GM12878 (cell line): ENCODE measurements at regions not wholly inside any gene's neighbourhood (a gene's known extent, or its start where the extent isn't known, plus 50 kb on each side); places are given as distances from the start of the nearest gene placed in this dataset.
A peak's percentile ranks its signal among the peaks of the same experiment; 100 is the strongest.

ENCODE experiments used
- ATAC-seq: fragments of 200-7000 bp; cut with Tn5 transposase; 3 replicates; pipeline ENCODE4 v1.9.1; 2020; ENCODE audit warnings: mild to moderate bottlenecking, moderate library complexity
- BruUV-seq: library from RNA; stranded (reverse); fragments of 400-500 nt; replicated peaks from 2 replicates; lab custom pipeline; 2021; lab: Mats Ljungman, UMichigan
- CTCF ChIA-PET: fragments of 300-600 bp; sonication (Branson Sonifier 250); formaldehyde crosslinking; extraction: SDS; loops from one replicate; lab custom pipeline; 2021; ENCODE audit warnings: inconsistent platforms; lab: Yijun Ruan, JAX
- POLR2A ChIA-PET: fragments of 350-600 bp; formaldehyde crosslinking; extraction: SDS; loops from one replicate; lab custom pipeline; 2021; ENCODE audit warnings: inconsistent platforms; lab: Charles Lee
- RAD21 ChIA-PET: fragments of 300-600 bp; sonication (Branson Sonifier 250); formaldehyde crosslinking; loops from one replicate; lab custom pipeline; 2023; ENCODE audit warnings: antibody characterized with exemption; ENCODE audit not compliant: unreplicated experiment; lab: Charles Lee
- SMC1A ChIA-PET: fragments of 300-600 bp; sonication (Branson Sonifier 250); formaldehyde crosslinking; loops from one replicate; lab custom pipeline; 2023; ENCODE audit not compliant: unreplicated experiment, uncharacterized antibody; lab: Charles Lee
- DNase-seq: peaks from one replicate; pipeline ENCODE4 v3.0.0-alpha.2; 2011; ENCODE audit warnings: low read depth, low spot score
- FAIRE-seq: peaks from 3 replicates; lab custom pipeline; 2011; peaks lifted over from hg19 to GRCh38; lab: Jason Lieb, UNC
- H2AFZ ChIP-seq: 2 replicates; pipeline ENCODE4 v1.6.0; 2011; ENCODE audit warnings: low read depth, low read length, control low read depth; ENCODE audit not compliant: control insufficient read depth
- H3K27ac ChIP-seq: 2 replicates; pipeline ENCODE4 v1.5.1; 2011; ENCODE audit warnings: control low read depth; ENCODE audit not compliant: control insufficient read depth, insufficient read depth
- H3K27me3 ChIP-seq, 2 experiments: replicated peaks in 1 of 2; 2 replicates each; pipeline versions ENCODE4 v1.6.0 to v1.6.1; 2011; ENCODE audit warnings: low read length in 1 of 2; ENCODE audit not compliant: control insufficient read depth in 2 of 2, insufficient read depth in 2 of 2
- H3K36me3 ChIP-seq, 2 experiments: 2 replicates each; pipeline ENCODE4 v1.5.1; 2011; ENCODE audit warnings: low read length in 1 of 2; ENCODE audit not compliant: control insufficient read depth in 2 of 2, insufficient read depth in 2 of 2
- H3K4me1 ChIP-seq: 2 replicates; pipeline ENCODE4 v1.6.1; 2011; ENCODE audit warnings: mild to moderate bottlenecking, low read length, moderate library complexity, mixed read lengths; ENCODE audit not compliant: control insufficient read depth, insufficient read depth
- H3K4me2 ChIP-seq: 2 replicates; pipeline ENCODE4 v1.6.0; 2011; ENCODE audit warnings: control low read depth; ENCODE audit not compliant: control insufficient read depth, insufficient read depth
- H3K4me3 ChIP-seq: fragments of 200-600 bp; sonication (generic); 2 replicates; pipeline ENCODE4 v1.5.1; 2016
- H3K79me2 ChIP-seq: 2 replicates; pipeline ENCODE4 v1.6.0; 2011; ENCODE audit warnings: low read length; ENCODE audit not compliant: control insufficient read depth, insufficient read depth
- H3K9ac ChIP-seq: 2 replicates; pipeline ENCODE4 v1.8.0; 2011; ENCODE audit warnings: low read length, control low read depth, mixed read lengths; ENCODE audit not compliant: control insufficient read depth, insufficient read depth
- H3K9me3 ChIP-seq: replicated peaks from 3 replicates; pipeline ENCODE4 v1.5.1; 2011; ENCODE audit warnings: mild to moderate bottlenecking, low read length; ENCODE audit not compliant: control insufficient read depth, insufficient read depth
- H4K20me1 ChIP-seq: 2 replicates; pipeline ENCODE4 v1.6.0; 2011; ENCODE audit not compliant: control insufficient read depth, insufficient read depth
- CHD1 ChIP-seq: IDR thresholded peaks from 2 replicates; pipeline ENCODE4 v1.6.1; 2012; ENCODE audit warnings: low read depth, low read length, improper control_type of control experiment
- EED ChIP-seq: sonication (generic); IDR thresholded peaks from 2 replicates; pipeline ENCODE4 v1.6.1; 2016; ENCODE audit warnings: antibody characterized with exemption, low read depth
- HCFC1 ChIP-seq: fragments of 150-350 bp; IDR thresholded peaks from 2 replicates; pipeline ENCODE4 v1.6.1; 2014; ENCODE audit warnings: low read length
- IRF4 ChIP-seq: IDR thresholded peaks from 2 replicates; pipeline ENCODE4 v1.6.1; 2011; ENCODE audit warnings: low read depth, low read length
- MEF2A ChIP-seq: IDR thresholded peaks from 2 replicates; pipeline ENCODE4 v1.6.1; 2011; ENCODE audit warnings: low read depth, mild to moderate bottlenecking, low read length, moderate library complexity; ENCODE audit not compliant: insufficient read depth
- MTA3 ChIP-seq: IDR thresholded peaks from 2 replicates; pipeline ENCODE4 v1.6.1; 2012; ENCODE audit warnings: low read length, inconsistent platforms, borderline replicate concordance
- MYB ChIP-seq: fragments of 150-350 bp; IDR thresholded peaks from 2 replicates; pipeline ENCODE4 v1.6.1; 2014; ENCODE audit warnings: mild to moderate bottlenecking, low read depth, low read length, borderline replicate concordance
- POLR2AphosphoS5 ChIP-seq: IDR thresholded peaks from 2 replicates; pipeline ENCODE4 v1.6.1; 2011; ENCODE audit warnings: mild to moderate bottlenecking, low read length, inconsistent platforms
- RFX5 ChIP-seq: IDR thresholded peaks from 2 replicates; pipeline ENCODE4 v1.6.1; 2011; ENCODE audit warnings: low read depth, low read length, improper control_type of control experiment
- RUNX3 ChIP-seq: IDR thresholded peaks from 2 replicates; pipeline ENCODE4 v1.6.1; 2012; ENCODE audit warnings: low read length, inconsistent platforms
- SUZ12 ChIP-seq: fragments of 200-600 bp; sonication (generic); IDR thresholded peaks from one replicate; pipeline ENCODE4 v1.6.1; 2018; ENCODE audit warnings: antibody characterized with exemption, mild to moderate bottlenecking; ENCODE audit not compliant: unreplicated experiment
- ZNF217 ChIP-seq: fragments of 450-650 bp; IDR thresholded peaks from 2 replicates; pipeline ENCODE4 v1.6.1; 2017; ENCODE audit warnings: antibody characterized with exemption, mild to moderate bottlenecking
- WGBS: methylation state at CpG from one replicate; pipeline ENCODE4 v1.1.6; 2016; ENCODE audit warnings: low lambda C conversion rate; ENCODE audit not compliant: insufficient replicate concordance, insufficient coverage; ENCODE audit errors: missing lambda C conversion rate; 5-methylcytosine and 5-hydroxymethylcytosine counted together
- in situ Hi-C: fragments of 300-500 bp; cut with MboI; formaldehyde crosslinking; loops from 9 replicates; pipeline ENCODE4 v1.14.3; 2018; ENCODE audit warnings: mixed read lengths
- intact Hi-C: fragments of 100-400 bp; cut with micrococcal nuclease; formaldehyde crosslinking; loops from one replicate; pipeline ENCODE4 v1.14.2; 2022; ENCODE audit not compliant: unreplicated experiment
- TF ChIP-seq, protein P1 (sequence below): fragments of 150-350 bp; IDR thresholded peaks from 2 replicates; pipeline ENCODE4 v1.6.1; 2016; ENCODE audit warnings: low read depth, low read length
- TF ChIP-seq, protein P2 (sequence below): IDR thresholded peaks from 2 replicates; pipeline ENCODE4 v1.6.1; 2011; ENCODE audit warnings: low read depth, low read length, improper control_type of control experiment, borderline replicate concordance
- TF ChIP-seq, protein P3 (sequence below): fragments of 450-650 bp; IDR thresholded peaks from 2 replicates; pipeline ENCODE4 v1.6.1; 2017; ENCODE audit warnings: mild to moderate bottlenecking
- TF ChIP-seq, protein P4 (sequence below), 3 experiments: IDR thresholded peaks in 2 of 3; conservative IDR thresholded peaks in 1 of 3; 2 replicates each; pipeline ENCODE4 v1.5.1; 2011; ENCODE audit warnings: low read depth in 3 of 3, low read length in 3 of 3, mild to moderate bottlenecking in 3 of 3, control low read depth in 2 of 3, moderate library complexity in 2 of 3, inconsistent platforms in 1 of 3, mixed read lengths in 1 of 3; ENCODE audit not compliant: control insufficient read depth in 2 of 3, insufficient read depth in 1 of 3; ENCODE audit errors: extremely low read depth in 1 of 3

DNA sequence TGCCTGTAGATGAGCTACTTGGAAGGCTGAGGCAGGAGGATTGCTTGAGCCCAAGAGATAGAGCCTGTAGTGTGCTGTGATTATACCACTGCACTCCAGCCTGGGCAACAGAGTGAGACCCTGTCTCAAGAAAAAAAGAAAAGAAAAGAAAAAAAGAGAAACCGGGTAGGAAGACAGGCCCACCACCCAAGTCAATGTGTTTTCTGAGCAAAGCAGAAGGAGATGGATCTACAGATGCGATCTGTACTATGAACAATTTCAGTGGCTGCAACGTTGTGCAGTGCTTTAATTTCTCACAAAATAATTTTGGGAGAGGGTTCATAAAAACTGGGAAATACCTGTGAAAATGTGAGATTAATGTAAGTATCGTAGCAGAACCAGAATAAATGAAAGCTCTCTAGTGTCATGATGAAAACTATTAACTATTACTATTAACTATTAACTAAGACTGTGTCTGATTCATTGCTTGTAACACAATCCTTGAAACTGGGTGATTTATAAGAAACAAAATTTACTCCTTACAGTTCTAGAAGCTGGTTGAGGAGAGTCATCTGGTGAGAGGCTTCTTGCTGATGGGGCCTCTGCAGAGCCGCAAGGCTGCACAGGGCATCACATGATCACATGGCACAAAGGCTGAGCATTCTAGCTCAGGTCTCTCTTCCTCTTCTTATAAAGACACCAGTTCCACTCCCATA is 233.1 kb upstream of the ZNF217 start:
- peak overlapping the region; percentile 45 for H2AFZ ChIP-seq
- no peaks in the 10 kb centered on the region for H3K27me3 ChIP-seq
- H3K79me2 ChIP-seq, result no peaks in the 10 kb centered on the region
- FAIRE-seq, result peak; percentile 83
- no peaks in the 10 kb centered on the region for H3K36me3 ChIP-seq
- CTCF ChIA-PET, result interaction anchor here (0.9 to 1.4 kb wide), 5 partner anchors 9 to 207 kb away, joined by 3 to 6 read pairs (median 5); no protein-coding TSS in a partner anchor
- BruUV-seq, result no TSS peak
- H4K20me1 ChIP-seq, result no peaks in the 10 kb centered on the region
- SMC1A ChIA-PET, result interaction anchor here (0.8 to 3.1 kb wide), 20 partner anchors 9 to 176 kb away, joined by 3 to 21 read pairs (median 4); no protein-coding TSS in a partner anchor
- no peaks in the 10 kb centered on the region; the same call in 2 of the 3 replicates for H3K9me3 ChIP-seq
- no peak overlapping the region for H3K4me3 ChIP-seq
- H3K9ac ChIP-seq, result no peak overlapping the region
- WGBS, result 55% methylated on average over 5 of the region's 5 CpGs
- H3K4me1 ChIP-seq, result peaks cover 31% of the 10 kb centered on the region
- RAD21 ChIA-PET, result interaction anchor here (0.9 to 4.2 kb wide), 15 partner anchors 9 to 217 kb away, joined by 3 to 27 read pairs (median 7); no protein-coding TSS in a partner anchor
- peak; percentile 90 for ATAC-seq
- POLR2A ChIA-PET, result interaction anchor here (0.5 to 1.9 kb wide), 5 partner anchors 8 to 90 kb away, joined by 3 to 6 read pairs (median 4); no protein-coding TSS in a partner anchor
- H3K27ac ChIP-seq, result peak overlapping the region; percentile 39; the same call in 1 of the 2 replicates
- in situ Hi-C loops (no loop called here), intact Hi-C loops (no loop called here)
- H3K4me2 ChIP-seq, result peak overlapping the region; percentile 50; the same call in 1 of the 2 replicates
- DNase-seq, result no peak
- TF ChIP-seq HCFC1 (no peak), SUZ12 (no peak), RFX5 (no peak), MYB (no peak), MEF2A (no peak), IRF4 (no peak), MTA3 (no peak), ZNF217 (no peak), CHD1 (no peak), EED (no peak), POLR2AphosphoS5 (no peak), RUNX3 (peak; percentile 59)
- TF ChIP-seq, protein P1, sequence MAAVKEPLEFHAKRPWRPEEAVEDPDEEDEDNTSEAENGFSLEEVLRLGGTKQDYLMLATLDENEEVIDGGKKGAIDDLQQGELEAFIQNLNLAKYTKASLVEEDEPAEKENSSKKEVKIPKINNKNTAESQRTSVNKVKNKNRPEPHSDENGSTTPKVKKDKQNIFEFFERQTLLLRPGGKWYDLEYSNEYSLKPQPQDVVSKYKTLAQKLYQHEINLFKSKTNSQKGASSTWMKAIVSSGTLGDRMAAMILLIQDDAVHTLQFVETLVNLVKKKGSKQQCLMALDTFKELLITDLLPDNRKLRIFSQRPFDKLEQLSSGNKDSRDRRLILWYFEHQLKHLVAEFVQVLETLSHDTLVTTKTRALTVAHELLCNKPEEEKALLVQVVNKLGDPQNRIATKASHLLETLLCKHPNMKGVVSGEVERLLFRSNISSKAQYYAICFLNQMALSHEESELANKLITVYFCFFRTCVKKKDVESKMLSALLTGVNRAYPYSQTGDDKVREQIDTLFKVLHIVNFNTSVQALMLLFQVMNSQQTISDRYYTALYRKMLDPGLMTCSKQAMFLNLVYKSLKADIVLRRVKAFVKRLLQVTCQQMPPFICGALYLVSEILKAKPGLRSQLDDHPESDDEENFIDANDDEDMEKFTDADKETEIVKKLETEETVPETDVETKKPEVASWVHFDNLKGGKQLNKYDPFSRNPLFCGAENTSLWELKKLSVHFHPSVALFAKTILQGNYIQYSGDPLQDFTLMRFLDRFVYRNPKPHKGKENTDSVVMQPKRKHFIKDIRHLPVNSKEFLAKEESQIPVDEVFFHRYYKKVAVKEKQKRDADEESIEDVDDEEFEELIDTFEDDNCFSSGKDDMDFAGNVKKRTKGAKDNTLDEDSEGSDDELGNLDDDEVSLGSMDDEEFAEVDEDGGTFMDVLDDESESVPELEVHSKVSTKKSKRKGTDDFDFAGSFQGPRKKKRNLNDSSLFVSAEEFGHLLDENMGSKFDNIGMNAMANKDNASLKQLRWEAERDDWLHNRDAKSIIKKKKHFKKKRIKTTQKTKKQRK, result no peak
- TF ChIP-seq, protein P2, sequence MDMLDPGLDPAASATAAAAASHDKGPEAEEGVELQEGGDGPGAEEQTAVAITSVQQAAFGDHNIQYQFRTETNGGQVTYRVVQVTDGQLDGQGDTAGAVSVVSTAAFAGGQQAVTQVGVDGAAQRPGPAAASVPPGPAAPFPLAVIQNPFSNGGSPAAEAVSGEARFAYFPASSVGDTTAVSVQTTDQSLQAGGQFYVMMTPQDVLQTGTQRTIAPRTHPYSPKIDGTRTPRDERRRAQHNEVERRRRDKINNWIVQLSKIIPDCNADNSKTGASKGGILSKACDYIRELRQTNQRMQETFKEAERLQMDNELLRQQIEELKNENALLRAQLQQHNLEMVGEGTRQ, result peak; percentile 61; the same call in 1 of the 2 replicates
- TF ChIP-seq, protein P3, sequence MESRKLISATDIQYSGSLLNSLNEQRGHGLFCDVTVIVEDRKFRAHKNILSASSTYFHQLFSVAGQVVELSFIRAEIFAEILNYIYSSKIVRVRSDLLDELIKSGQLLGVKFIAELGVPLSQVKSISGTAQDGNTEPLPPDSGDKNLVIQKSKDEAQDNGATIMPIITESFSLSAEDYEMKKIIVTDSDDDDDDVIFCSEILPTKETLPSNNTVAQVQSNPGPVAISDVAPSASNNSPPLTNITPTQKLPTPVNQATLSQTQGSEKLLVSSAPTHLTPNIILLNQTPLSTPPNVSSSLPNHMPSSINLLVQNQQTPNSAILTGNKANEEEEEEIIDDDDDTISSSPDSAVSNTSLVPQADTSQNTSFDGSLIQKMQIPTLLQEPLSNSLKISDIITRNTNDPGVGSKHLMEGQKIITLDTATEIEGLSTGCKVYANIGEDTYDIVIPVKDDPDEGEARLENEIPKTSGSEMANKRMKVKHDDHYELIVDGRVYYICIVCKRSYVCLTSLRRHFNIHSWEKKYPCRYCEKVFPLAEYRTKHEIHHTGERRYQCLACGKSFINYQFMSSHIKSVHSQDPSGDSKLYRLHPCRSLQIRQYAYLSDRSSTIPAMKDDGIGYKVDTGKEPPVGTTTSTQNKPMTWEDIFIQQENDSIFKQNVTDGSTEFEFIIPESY, result no peak
- TF ChIP-seq, protein P4, sequence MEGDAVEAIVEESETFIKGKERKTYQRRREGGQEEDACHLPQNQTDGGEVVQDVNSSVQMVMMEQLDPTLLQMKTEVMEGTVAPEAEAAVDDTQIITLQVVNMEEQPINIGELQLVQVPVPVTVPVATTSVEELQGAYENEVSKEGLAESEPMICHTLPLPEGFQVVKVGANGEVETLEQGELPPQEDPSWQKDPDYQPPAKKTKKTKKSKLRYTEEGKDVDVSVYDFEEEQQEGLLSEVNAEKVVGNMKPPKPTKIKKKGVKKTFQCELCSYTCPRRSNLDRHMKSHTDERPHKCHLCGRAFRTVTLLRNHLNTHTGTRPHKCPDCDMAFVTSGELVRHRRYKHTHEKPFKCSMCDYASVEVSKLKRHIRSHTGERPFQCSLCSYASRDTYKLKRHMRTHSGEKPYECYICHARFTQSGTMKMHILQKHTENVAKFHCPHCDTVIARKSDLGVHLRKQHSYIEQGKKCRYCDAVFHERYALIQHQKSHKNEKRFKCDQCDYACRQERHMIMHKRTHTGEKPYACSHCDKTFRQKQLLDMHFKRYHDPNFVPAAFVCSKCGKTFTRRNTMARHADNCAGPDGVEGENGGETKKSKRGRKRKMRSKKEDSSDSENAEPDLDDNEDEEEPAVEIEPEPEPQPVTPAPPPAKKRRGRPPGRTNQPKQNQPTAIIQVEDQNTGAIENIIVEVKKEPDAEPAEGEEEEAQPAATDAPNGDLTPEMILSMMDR (IDR thresholded peaks at IDR 0.05 in 2 of 3, conservative IDR thresholded peaks at IDR 0.05 in 1 of 3; ENCODE audit: control insufficient read depth in 2 of 3, extremely low read depth in 1 of 3, insufficient read depth in 1 of 3, low read depth in 3 of 3, low read length in 3 of 3), result no peak
